SK-N-DZ (cell line): ENCODE measurements at regions not wholly inside any gene's neighbourhood (a gene's known extent, or its start where the extent isn't known, plus 50 kb on each side); places are given as distances from the start of the nearest gene placed in this dataset.
A peak's percentile ranks its signal among the peaks of the same experiment; 100 is the strongest.

Experiments used
- DNase-seq: peaks from one replicate; pipeline ENCODE4 v3.0.0-alpha.2; 2015; ENCODE audit warnings: low spot score

GRCh38 chr22:44615602-44616180 lies 86.3 kb upstream of the PRR5 start:
- no peak for DNase-seq

GRCh38 chr22:44615146-44615545 lies 86.9 kb upstream of the PRR5 start:
- DNase-seq, result no peak

GRCh38 chr22:44613196-44613595 lies 88.8 kb upstream of the PRR5 start:
- no peak for DNase-seq

- DNase-seq, result no peak
Observed at GRCh38 chr22:44611880-44612496, 90.0 kb upstream of the PRR5 start.

- no peak for DNase-seq
Observed at GRCh38 chr22:44610071-44610470, 91.9 kb upstream of the PRR5 start.

GRCh38 chr22:44609400-44609988 lies 92.5 kb upstream of the PRR5 start:
- no peak for DNase-seq

GRCh38 chr22:44608597-44609399 lies 93.2 kb upstream of the PRR5 start:
- no peak for DNase-seq

GRCh38 chr22:44606126-44606525 lies 95.9 kb upstream of the PRR5 start:
- DNase-seq, result no peak

GRCh38 chr22:44605486-44605885 lies 96.5 kb upstream of the PRR5 start:
- no peak for DNase-seq

GRCh38 chr22:44604991-44605390 lies 97.0 kb upstream of the PRR5 start:
- DNase-seq, result no peak

GRCh38 chr22:44604455-44604854 lies 97.5 kb upstream of the PRR5 start:
- DNase-seq, result no peak

- no peak for DNase-seq
Observed at GRCh38 chr22:44603767-44604166, 98.2 kb upstream of the PRR5 start.

- DNase-seq, result no peak
Observed at GRCh38 chr22:44601725-44602124, 100.3 kb upstream of the PRR5 start.

- no peak for DNase-seq
Observed at GRCh38 chr22:44601189-44601588, 100.8 kb upstream of the PRR5 start.

- no peak for DNase-seq
Observed at GRCh38 chr22:44600207-44600785, 101.7 kb upstream of the PRR5 start.

- DNase-seq, result no peak
Observed at GRCh38 chr22:44599500-44600140, 101.6 kb upstream of the RTL6 start.

- no peak for DNase-seq
Observed at GRCh38 chr22:44599084-44599483, 101.1 kb upstream of the RTL6 start.

GRCh38 chr22:44597616-44598015 lies 99.6 kb upstream of the RTL6 start:
- DNase-seq, result peak; percentile 43

GRCh38 chr22:44596396-44597125 lies 98.5 kb upstream of the RTL6 start:
- no peak for DNase-seq

GRCh38 chr22:44595841-44596341 lies 97.9 kb upstream of the RTL6 start:
- peak; percentile 9 for DNase-seq

- DNase-seq, result no peak
Observed at GRCh38 chr22:44594951-44595350, 96.9 kb upstream of the RTL6 start.
